ENCODE measurements at regions not wholly inside any gene's neighbourhood (a gene's known extent, or its start where the extent isn't known, plus 50 kb on each side); places are given as distances from the start of the nearest gene placed in this dataset.

DNA sequence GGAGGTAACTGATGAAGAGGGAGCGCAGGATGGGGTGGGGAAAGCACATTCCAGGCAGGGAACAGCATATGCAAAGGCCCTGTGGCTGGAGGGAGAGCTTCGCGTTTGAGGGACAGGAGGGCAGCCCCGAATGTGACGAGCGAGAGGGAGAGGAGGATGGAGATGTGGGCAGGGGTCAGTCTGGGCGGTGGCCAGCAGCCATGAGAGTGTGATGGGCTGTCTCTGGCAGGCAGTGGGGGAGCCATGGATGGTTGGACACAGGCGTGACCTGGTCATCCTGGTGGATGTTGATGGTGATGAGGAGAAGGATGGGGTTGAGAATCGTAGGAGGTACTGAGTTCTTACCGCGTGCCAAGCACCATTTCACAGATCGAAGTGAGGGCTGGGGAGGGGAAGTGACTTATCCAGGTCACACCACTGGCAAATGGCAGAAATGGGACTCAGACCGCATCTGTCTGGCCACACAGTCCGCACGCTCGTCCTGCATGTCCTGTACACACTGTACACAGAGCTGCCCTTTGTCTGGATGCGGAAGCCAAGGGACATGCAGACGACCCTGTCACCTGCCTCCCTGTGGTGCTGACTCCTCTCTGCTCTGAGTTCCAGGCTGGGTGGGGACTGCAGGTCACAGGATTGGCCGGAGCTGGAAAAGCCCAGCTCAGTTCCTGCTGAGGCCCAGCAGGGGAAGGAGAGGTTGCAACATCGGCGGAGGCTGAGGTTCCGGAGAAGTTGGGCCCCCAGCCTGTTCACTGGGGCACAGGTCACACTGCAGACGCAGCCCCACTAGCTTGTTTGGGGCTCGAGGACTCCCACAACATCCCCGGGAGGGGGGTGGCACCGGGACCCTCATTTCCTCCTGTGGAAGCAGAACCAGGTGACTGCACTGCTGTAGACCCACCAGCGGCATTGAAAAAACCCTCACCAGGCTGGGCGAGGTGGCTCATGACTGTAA, 165.6 kb upstream of the IER5L start:
- Histone ChIP-seq H4K8ac (ENCODE audit: low read depth in 2 of 2, low read length in 2 of 2) (no peak overlapping the region; a peak in 1 of 4 replicates), H2BK15ac (ENCODE audit: low read depth, low read length) (no peak overlapping the region), H2AK5ac (ENCODE audit: low read depth, low read length) (peak overlapping the region; percentile 72), H3K9me3 (ENCODE audit: control insufficient read depth, insufficient read depth, low read length) (no peaks in the 10 kb centered on the region), H3K9ac (ENCODE audit: low read depth, low read length) (no peak overlapping the region), H2AFZ (replicated peaks; ENCODE audit: low read length, poor library complexity) (peak overlapping the region; percentile 3), H4K91ac (ENCODE audit: insufficient read depth, low read depth, low read length) (no peak overlapping the region), H2BK120ac (ENCODE audit: low read depth, low read length) (peak overlapping the region; percentile 33; the same call in 1 of the 2 replicates), H3K4ac (ENCODE audit: low read depth, low read length) (peak overlapping the region; percentile 60), H3K4me2 (ENCODE audit: low read depth, low read length) (no peak overlapping the region), H3K27ac (ENCODE audit: insufficient read depth, low read length) (0 out of 2 replicates have a peak overlapping the region, but pooled peaks have one; percentile 10), H2AK9ac (replicated peaks; ENCODE audit: low read depth, low read length, poor library complexity) (peak overlapping the region; percentile 78), H3K9me1 (ENCODE audit: insufficient read depth, low read length) (peaks cover 17% of the 10 kb centered on the region), H4K20me1 (ENCODE audit: insufficient read depth, low read length) (no peaks in the 10 kb centered on the region), H3K18ac (ENCODE audit: low read depth, low read length) (no peak overlapping the region), H3K23ac (ENCODE audit: low read depth, low read length) (no peak overlapping the region), H3K14ac (replicated peaks; ENCODE audit: low read depth, low read length) (no peak overlapping the region), H3K36me3 (ENCODE audit: control insufficient read depth, insufficient read depth, low read length) (no peaks in the 10 kb centered on the region), H4K5ac (ENCODE audit: low read depth, low read length) (0 out of 2 replicates have a peak overlapping the region, but pooled peaks have one; percentile 34), H2BK20ac (ENCODE audit: low read depth, low read length) (no peak overlapping the region), H3K4me1 (ENCODE audit: control insufficient read depth, insufficient read depth, low read length) (peaks cover 14% of the 10 kb centered on the region), H3K27me3 (ENCODE audit: control insufficient read depth, insufficient read depth, low read length) (no peaks in the 10 kb centered on the region), H2BK5ac (ENCODE audit: low read depth, low read length, poor library complexity, severe bottlenecking) (no peak overlapping the region), H3K79me1 (ENCODE audit: low read depth in 1 of 2, low read length in 2 of 2) (peaks cover 0 to 11% of the 10 kb centered on the region in 2 experiments; a peak in 2 of 4 replicates), H3K56ac (ENCODE audit: extremely low read depth, insufficient read depth, low read length) (no peak overlapping the region), H3K4me3 (ENCODE audit: insufficient read depth, low read depth, low read length) (no peak overlapping the region)
- no TSS peak for BruUV-seq (replicated peaks)
- POLR2A ChIA-PET (ENCODE audit: unreplicated experiment) = no interaction called here
- WGBS, 2 experiments (ENCODE audit: extremely low coverage in 2 of 2, insufficient read length in 1 of 2) = 90% methylated on average over 7 of the region's 28 CpGs; no CpG with 5 or more reads in 1 of the 2 experiments
- no peak for TF ChIP-seq POLR2A (IDR thresholded peaks at IDR 0.05; ENCODE audit: low read depth, low read length)
- no peak for TF ChIP-seq CHD1 (IDR thresholded peaks at IDR 0.05; ENCODE audit: low read depth, low read length)
- TF ChIP-seq CEBPB (IDR thresholded peaks at IDR 0.05; ENCODE audit: low read depth, low read length) = peak; percentile 25; the same call in 1 of the 2 replicates
- TF ChIP-seq, protein P1, sequence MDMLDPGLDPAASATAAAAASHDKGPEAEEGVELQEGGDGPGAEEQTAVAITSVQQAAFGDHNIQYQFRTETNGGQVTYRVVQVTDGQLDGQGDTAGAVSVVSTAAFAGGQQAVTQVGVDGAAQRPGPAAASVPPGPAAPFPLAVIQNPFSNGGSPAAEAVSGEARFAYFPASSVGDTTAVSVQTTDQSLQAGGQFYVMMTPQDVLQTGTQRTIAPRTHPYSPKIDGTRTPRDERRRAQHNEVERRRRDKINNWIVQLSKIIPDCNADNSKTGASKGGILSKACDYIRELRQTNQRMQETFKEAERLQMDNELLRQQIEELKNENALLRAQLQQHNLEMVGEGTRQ (IDR thresholded peaks at IDR 0.05; ENCODE audit: low read depth, low read length) = no peak
- TF ChIP-seq RCOR1 (IDR thresholded peaks at IDR 0.05; ENCODE audit: insufficient replicate concordance, low read length) = no peak
- no peak for TF ChIP-seq MXI1 (IDR thresholded peaks at IDR 0.05; ENCODE audit: borderline replicate concordance, low read depth, low read length)
- no peak for TF ChIP-seq BHLHE40 (IDR thresholded peaks at IDR 0.05; ENCODE audit: low read depth, low read length)
- in situ Hi-C loops (cut with MboI; ENCODE audit: low sequenced_read_pairs) (no loop called here), dilution Hi-C loops (cut with HindIII; ENCODE audit: low sequenced_read_pairs, unreplicated experiment) (no loop called here), intact Hi-C loops (cut with micrococcal nuclease) (no loop called here)
- CTCF ChIA-PET = no interaction called here
- ATAC-seq (ENCODE audit: low read depth) = no peak; the same call in 1 of the 2 replicates
- no peak for DNase-seq
